Cardiac muscle cell (in vitro differentiated cells and primary cell): ENCODE measurements at regions not wholly inside any gene's neighbourhood (a gene's known extent, or its start where the extent isn't known, plus 50 kb on each side); places are given as distances from the start of the nearest gene placed in this dataset.

Experiments used
- DNase-seq, 2 donors: peaks; one replicate each; pipeline versions ENCODE4 v3.0.0 to v3.0.0-alpha.2; 2010 to 2017; ENCODE audit warnings: low read depth in 1 of 2, low spot score in 1 of 2
- H3K27ac ChIP-seq: fragments of 200-600 bp; sonication (generic); 2 replicates; pipeline ENCODE4 v1.5.1; 2016
- H3K27me3 ChIP-seq: fragments of 200-600 bp; sonication (generic); 2 replicates; pipeline ENCODE4 v1.6.0; 2016; ENCODE audit warnings: control low read depth
- H3K36me3 ChIP-seq: fragments of 200-600 bp; sonication (generic); 2 replicates; pipeline ENCODE4 v1.5.1; 2016; ENCODE audit warnings: control low read depth
- H3K4me1 ChIP-seq: fragments of 200-600 bp; sonication (generic); 2 replicates; pipeline ENCODE4 v1.8.1; 2017; ENCODE audit warnings: low read depth, mild to moderate bottlenecking, mixed run types
- H3K4me3 ChIP-seq: fragments of 200-600 bp; sonication (generic); 2 replicates; pipeline ENCODE4 v1.5.1; 2016; ENCODE audit warnings: mild to moderate bottlenecking
- H3K9me3 ChIP-seq: fragments of 200-600 bp; sonication (generic); 2 replicates; pipeline ENCODE4 v1.5.1; 2017; ENCODE audit warnings: low read depth, mild to moderate bottlenecking, control low read depth
- CTCF ChIP-seq: IDR thresholded peaks from 2 replicates; pipeline ENCODE4 v1.5.1; 2012; ENCODE audit warnings: low read depth, mild to moderate bottlenecking, low read length

- H3K27me3 ChIP-seq = no peaks in the 10 kb centered on the region
- H3K4me3 ChIP-seq = no peak overlapping the region
- H3K4me1 ChIP-seq = peaks cover 9% of the 10 kb centered on the region
- DNase-seq = peak in 1 of 2 donors; percentile 15
- no peak for TF ChIP-seq CTCF
- no peak overlapping the region for H3K27ac ChIP-seq
- H3K9me3 ChIP-seq = no peaks in the 10 kb centered on the region
- no peaks in the 10 kb centered on the region for H3K36me3 ChIP-seq
Observed at GRCh38 chr12:89817501-89818226, 109.0 kb upstream of the ATP2B1 start.

- no peak for TF ChIP-seq CTCF
- H3K4me1 ChIP-seq = peaks cover 9% of the 10 kb centered on the region
- no peak for DNase-seq
- no peak overlapping the region for H3K4me3 ChIP-seq
- no peak overlapping the region for H3K27ac ChIP-seq
- H3K36me3 ChIP-seq = no peaks in the 10 kb centered on the region
- no peaks in the 10 kb centered on the region for H3K27me3 ChIP-seq
- H3K9me3 ChIP-seq = no peaks in the 10 kb centered on the region
Observed at GRCh38 chr12:89815225-89815624, 106.6 kb upstream of the ATP2B1 start.

DNA sequence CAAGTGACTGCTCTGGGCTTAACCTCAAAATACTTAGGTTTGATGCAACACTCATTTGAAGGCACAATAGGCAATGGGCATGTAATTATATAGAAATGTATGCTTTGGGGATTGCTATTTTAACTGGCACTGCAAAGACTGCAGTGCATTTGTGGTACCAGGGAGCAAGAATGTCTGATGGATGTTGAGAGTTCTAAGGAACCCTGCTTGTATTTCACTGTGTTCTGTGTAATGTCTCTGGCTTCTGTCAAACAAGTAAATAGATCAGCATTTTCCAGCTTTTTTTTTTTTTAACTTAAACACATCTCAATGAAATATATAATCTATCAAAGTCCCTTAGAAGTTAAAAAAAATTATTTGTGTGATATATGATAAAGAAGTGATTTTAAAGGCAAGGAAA lies 94.8 kb upstream of the ATP2B1 start:
- TF ChIP-seq CTCF = no peak
- H3K27ac ChIP-seq = no peak overlapping the region

GRCh38 chr12:89801284-89801683 lies 92.6 kb upstream of the ATP2B1 start:
- Histone ChIP-seq H3K36me3 (no peaks in the 10 kb centered on the region), H3K9me3 (no peaks in the 10 kb centered on the region), H3K4me3 (no peak overlapping the region), H3K27ac (no peak overlapping the region), H3K27me3 (peaks cover 5% of the 10 kb centered on the region), H3K4me1 (peaks cover 5% of the 10 kb centered on the region)
- no peak for DNase-seq
- no peak for TF ChIP-seq CTCF

More for the DNA sequence above, 94.8 kb upstream of the ATP2B1 start:
- Histone ChIP-seq H3K27me3 (peaks cover 2% of the 10 kb centered on the region), H3K4me3 (no peak overlapping the region), H3K4me1 (peaks cover 5% of the 10 kb centered on the region), H3K36me3 (no peaks in the 10 kb centered on the region), H3K9me3 (no peaks in the 10 kb centered on the region)
- DNase-seq = peak in 1 of 2 donors; percentile 20

DNA sequence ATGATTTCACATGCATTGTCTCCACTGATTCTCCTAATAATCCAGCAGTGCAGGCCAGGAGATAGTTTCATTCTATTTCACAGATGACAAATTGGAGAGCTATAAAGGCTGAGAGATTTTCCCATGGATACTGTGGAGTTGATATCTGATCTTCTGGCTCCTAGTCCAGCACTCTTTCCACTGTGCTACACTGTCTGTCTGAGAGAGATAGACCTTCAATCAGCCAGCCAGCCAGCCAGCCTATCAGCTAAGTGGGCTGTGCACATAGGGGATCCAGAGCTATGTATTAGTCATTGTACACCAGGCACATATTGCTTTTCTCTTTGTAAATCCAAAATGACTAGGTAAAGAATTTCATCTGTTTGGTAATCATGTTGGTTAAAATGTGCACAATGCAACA lies 91.8 kb upstream of the ATP2B1 start:
- H3K36me3 ChIP-seq = no peaks in the 10 kb centered on the region
- no peaks in the 10 kb centered on the region for H3K9me3 ChIP-seq
- no peak overlapping the region for H3K27ac ChIP-seq
- peaks cover 5% of the 10 kb centered on the region for H3K4me1 ChIP-seq
- H3K27me3 ChIP-seq = peaks cover 5% of the 10 kb centered on the region
- no peak for DNase-seq
- no peak for TF ChIP-seq CTCF
- H3K4me3 ChIP-seq = no peak overlapping the region
